Lower leg skin (tissue), 3 donors: ENCODE measurements at regions not wholly inside any gene's neighbourhood (a gene's known extent, or its start where the extent isn't known, plus 50 kb on each side); places are given as distances from the start of the nearest gene placed in this dataset.

Experiments used
- POLR2A ChIP-seq, 2 donors: fragments of 450-650 bp; IDR thresholded peaks; one replicate each; pipeline ENCODE4 v1.6.1; 2016 to 2017; ENCODE audit warnings: antibody characterized with exemption in 2 of 2, mild to moderate bottlenecking in 1 of 2, moderate library complexity in 1 of 2
- TF ChIP-seq, protein P1 (sequence below), 3 donors: fragments of 450-650 bp; IDR thresholded peaks; one replicate each; pipeline ENCODE4 v1.5.1; 2016; ENCODE audit warnings: antibody characterized with exemption in 3 of 3, mild to moderate bottlenecking in 3 of 3, moderate library complexity in 2 of 3

DNA sequence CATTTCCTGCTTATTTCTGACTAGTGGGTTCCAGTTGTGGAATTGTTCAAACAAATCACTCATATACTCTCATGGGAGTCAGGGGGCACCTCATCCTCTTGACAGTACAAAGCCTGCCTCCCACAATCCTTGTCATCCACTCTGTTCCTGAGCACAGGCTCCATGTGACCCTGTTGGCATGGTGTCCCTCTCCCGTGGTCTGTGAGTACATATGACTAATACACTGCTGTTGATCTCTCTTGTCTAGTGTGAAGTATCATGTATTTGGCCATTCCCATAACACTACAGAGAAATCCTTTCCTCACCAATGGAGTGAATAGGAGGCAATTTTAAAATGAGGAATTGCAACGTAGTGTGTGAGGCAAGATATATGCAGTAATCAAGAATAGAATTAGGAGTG lies 185.3 kb downstream of the OGFRL1 start:
- TF ChIP-seq POLR2A (IDR thresholded peaks at IDR 0.05): no peak
- TF ChIP-seq, protein P1, sequence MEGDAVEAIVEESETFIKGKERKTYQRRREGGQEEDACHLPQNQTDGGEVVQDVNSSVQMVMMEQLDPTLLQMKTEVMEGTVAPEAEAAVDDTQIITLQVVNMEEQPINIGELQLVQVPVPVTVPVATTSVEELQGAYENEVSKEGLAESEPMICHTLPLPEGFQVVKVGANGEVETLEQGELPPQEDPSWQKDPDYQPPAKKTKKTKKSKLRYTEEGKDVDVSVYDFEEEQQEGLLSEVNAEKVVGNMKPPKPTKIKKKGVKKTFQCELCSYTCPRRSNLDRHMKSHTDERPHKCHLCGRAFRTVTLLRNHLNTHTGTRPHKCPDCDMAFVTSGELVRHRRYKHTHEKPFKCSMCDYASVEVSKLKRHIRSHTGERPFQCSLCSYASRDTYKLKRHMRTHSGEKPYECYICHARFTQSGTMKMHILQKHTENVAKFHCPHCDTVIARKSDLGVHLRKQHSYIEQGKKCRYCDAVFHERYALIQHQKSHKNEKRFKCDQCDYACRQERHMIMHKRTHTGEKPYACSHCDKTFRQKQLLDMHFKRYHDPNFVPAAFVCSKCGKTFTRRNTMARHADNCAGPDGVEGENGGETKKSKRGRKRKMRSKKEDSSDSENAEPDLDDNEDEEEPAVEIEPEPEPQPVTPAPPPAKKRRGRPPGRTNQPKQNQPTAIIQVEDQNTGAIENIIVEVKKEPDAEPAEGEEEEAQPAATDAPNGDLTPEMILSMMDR (IDR thresholded peaks at IDR 0.05): no peak
